ENCODE measurements at regions not wholly inside any gene's neighbourhood (a gene's known extent, or its start where the extent isn't known, plus 50 kb on each side); places are given as distances from the start of the nearest gene placed in this dataset.
A peak's percentile ranks its signal among the peaks of the same experiment; 100 is the strongest.

DNA sequence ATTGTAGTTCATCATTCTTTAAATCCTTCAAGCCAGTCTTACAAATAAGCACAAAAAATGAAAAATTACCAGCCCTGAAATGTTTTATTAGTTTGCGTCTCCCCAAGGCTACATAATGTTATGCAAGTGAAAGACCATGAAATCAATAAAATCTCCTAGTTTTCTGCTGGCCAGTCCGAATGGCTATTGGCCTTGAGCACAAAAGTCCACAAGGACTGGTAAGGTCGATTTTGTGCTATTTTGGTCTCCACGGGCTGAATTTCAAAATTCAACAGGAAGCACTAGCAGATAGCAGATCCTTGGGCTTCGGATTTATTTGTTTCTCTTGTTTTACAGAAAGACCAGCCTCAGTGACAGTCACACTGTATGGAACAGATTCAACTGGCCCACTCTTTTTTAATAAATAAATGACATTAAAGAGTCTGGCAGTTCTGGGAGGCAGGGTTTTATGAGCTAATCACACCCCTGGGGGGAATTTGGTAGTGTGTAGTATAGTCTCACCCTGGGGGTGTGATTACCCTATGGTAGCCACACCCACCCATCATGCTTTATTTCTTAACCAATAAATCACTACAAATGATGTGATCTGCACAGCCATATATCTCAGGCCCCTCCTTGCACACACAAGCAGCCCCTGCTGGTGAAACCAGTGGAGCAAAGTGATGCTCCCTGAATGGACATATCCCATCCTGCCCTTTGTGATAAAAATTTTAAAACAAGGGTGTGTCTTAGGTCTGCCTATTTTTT, 51.1 kb upstream of the TMEM33 start:
- DNase-seq (ENCODE audit: low read depth in 2 of 2): no peak

DNA sequence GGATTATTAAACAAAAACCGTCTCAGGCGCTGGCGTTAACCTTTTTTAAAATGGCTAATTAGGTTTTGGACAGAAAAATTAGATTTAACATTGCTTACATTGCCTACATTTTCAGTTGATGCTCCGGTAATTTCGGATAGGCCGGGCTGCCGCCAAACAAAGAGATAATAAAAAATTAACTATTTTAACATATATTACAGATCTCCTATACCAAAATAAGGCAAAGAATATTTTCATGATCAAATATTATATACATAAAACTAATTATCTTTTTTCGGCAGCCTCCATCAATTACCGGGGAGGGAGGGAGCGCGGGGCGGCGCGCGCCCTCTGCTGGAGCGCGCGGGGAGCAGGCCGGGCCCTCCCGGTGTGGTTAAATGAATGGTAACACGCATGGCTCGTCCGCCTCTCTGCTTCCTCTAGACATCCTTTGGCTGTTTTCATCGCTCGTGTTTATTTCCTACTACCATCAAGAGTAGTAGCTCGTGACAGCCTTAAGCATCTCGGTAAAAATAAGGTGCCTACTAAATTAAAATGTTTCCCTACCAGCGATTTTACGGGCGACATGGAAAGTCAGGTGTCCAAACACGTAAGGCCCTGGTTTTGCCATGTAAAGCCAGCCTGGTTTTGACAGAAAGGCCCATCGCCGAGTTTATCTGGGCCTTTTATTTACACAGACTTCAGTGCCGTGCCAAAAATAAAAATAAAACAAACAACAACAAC, 52.4 kb upstream of the TMEM33 start:
- DNase-seq (ENCODE audit: low read depth in 2 of 2): peak; percentile 13 to 47

DNA sequence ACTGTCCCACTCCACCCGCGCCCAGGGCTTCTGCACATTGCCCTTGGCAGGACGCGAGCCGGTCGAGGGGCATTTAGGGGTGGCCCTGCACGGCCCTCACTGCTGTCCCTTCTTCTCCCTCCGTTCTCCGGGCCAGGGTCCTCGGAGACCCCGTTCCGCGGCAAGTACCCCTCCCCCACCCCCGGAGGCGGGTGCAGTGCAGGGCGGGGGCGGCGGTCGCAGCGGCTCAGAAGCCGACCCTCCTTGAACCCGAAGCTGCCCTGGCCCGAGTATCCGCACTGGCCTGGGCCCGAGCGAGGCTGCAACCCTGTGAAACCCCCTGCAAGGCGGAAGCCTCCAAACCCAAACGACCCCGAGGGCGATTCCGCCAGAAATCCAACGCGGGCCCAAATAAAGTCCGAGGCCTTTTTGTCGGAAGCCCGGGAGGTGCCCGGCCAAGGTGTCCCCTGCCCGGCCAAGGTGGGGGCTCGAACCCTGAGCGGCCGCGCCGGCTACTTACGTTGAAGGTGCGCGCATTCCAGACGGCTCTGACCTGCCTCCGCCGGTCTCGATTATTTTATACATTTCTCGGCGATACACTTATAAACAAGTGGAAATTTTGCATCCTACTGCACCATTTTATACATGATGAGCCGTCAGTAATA, 53.1 kb upstream of the TMEM33 start:
- no peak for DNase-seq (ENCODE audit: low read depth in 2 of 2)

DNA sequence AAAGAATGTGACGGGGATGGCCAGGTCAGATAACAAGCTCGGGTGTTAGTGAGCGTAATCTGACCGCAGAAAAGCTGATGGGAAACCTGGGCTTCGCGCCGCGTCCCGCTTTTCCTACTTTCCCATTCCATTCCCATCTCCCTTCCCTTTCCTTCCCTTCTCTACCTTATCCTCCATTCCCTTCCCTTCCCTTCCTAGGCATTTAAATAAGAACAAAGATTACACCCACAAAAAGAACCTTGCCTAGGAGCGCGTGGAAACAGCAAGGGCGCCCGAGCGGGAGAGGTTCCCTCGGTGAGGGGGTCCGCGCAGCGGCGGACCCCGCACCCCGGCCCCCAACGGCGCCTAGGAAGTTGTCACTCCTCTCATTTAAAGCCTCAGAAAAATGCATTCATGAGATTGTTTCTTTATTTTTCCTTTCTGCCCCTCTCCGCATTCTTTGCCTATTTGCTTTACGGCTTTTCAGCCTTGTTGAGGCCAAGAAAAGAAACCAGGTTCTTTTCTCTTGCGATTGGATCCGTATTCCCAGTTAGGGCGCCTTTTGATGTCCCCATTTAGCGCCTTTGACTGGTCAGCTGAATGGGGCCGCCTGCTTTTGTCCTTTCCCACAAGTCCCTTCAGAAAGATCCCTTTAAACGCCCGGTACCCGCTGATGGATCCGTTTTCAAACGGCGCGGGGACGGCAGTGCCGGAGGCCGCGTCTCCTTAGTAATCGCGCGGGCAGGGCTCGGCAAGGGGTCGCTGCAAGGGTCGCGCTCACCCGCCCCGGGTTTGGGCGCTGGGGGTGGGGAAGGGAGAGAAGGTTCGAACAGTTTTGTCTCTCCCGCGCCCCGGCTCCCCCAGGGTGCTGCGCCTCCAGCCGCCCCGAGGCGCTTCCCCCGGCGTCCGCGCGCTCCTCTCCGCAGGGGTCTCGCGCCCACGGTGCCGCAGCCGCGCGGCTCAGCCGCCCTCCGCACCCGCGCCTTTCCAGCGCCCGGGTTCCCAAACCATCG, 54.1 kb upstream of the TMEM33 start:
- no peak for DNase-seq (ENCODE audit: low read depth in 2 of 2)

DNA sequence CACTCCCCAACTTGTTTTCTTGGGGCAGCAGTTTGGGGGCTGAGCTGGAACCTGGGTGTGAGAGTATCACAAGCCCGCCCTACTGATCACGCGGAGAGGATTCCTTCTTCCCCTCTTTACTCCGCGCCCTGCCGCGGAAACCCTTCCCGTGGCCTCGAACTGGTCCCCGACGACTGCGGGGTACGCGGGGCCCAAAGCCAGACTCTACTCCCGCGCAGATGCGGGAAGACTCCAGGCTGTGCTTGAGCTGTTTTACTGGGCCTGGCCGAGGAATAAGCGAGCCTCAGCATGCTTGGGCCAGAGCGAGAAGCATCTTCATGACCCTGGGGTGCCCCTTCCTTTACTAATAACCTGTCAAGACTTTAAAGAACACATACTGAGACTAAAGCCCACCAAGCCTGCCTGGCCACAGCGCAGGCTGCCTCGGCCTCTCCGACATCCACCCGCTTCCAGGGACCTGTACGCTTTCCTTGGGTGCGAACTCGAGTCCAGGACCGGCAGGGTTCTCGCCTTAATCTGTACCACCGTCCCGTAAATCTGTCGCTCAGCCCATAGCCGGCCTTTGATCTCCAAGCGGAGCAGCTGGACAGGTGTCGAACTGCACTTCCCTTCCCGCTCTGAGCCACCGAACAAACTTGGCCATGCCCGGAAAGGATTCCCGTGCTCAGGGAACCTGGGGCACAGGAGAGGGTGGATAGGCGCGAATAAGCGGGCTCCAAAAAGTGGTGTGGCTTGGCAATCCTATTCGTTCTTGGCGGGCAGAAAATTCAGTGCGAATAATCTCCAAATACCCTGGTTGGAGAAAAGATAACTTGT, 55.0 kb upstream of the TMEM33 start:
- no peak for DNase-seq (ENCODE audit: low read depth in 2 of 2)

DNA sequence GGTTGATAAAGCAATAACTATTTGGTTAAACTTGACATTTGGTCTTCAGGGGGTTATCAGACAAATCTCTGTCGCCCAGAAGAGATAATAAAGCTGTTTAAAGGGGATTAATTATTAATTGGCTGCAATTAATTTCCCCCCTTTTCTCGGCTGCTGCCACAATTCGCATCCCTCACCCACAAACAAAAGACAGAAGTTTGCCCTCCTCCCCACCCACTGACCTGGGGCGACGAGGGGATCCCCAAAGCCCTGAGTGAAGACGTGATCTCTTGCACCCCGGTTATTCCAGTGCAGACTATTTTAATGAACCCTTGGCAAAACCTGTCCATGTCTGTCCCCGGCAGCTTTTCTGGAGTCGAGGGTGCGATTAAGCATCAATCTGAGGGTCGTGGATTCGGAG, 55.7 kb upstream of the TMEM33 start:
- no peak for DNase-seq (ENCODE audit: low read depth in 2 of 2)

DNA sequence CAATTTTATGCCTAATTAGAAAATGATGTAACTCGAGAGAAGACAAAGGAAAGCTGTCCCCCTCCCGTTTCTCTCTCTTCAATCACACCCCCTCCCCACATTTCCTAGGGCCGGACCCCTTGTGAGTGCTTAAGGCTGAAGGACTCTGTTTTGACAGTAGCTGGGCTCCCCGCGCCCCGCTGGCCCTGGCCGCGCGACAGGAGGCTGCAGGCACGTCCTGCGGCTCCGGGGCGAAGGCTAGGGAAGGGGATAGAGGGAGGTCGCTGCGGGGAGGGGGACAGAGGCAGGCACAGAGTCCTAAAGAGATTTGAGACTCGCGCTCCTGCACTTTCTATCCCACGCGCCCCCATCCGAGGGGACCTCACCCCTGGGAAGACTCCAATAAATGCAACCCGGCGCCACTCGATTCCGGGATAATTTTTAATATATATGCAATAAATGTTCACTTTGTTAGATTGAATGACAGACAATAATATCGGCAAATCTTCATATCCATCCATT, 56.2 kb upstream of the TMEM33 start:
- no peak for DNase-seq (ENCODE audit: low read depth in 2 of 2)

DNA sequence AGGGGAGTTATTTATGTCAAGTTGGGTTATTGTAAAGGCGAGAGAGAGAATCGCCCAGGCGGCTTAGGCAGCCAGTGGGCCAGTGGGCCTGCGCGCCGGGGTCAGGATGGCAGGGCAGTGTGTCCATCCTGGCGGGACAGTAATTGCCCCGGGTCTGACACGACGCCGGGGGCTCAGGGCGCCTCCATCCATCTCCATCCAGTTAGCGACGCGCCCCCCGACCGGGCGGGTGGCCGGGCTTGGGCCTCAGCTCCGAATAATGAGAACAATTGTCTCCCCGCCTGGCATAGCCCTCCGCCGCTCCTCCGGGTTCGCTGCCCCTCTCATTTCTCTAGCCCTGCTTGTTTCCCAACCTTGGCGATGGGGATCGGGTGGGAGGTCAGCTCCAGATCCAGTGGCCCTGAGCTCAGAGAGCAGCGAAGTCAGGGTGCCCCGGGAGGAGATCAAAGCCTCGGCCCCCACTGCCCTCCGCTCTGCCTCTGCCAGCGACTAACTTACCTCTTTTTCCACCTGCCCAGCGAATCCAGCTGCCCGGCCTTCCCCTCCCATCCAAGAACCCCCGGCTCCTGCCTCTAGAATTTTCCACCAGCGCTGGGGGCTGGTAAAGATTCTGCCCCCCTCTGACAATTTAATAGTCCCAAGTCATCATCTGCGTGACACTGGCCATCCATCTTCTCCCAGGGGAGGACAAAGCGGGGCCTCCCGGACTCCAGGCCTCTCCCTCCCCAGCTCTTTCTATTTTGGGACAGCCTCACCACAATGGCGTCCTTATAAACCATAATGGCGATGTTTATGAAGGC, 56.9 kb upstream of the TMEM33 start:
- DNase-seq (ENCODE audit: low read depth in 2 of 2): no peak

DNA sequence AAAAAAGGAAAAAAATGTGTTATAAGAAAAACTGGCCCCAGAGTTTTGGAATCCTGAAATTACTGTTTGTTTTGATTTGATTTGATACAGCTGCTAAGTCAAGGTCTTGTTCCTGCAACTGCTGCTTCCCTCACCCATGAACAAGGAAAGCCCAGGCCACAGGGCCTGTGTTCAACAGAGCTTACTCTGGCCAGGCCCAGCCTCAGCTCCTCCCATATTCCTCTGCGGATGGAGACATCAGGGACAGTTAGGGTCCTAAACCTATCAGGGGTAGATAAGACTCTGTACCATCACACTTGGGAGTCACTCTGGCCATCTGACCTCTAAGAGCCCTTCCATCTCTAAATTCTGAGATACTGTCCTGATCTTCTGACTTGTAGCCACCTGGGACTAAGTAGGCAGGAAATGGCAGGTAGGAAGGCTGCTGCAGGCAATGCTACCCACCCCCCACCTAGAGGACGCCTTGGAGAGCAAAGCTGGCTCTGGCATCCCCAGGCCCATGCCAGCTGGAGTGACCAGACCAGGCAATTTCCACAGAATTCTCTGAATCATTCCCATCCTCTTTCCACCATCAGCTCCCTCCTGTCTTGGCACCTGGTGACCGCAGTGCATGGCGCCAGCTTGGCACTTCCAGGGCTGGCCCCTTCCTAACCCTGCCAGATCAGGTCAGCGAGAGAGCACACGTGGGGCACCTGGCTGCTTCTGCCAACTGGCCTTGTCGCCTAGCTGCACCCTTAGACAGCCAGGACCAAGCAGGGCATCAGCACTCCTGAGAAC, 58.0 kb upstream of the TMEM33 start:
- no peak for DNase-seq (ENCODE audit: low read depth in 2 of 2)

DNA sequence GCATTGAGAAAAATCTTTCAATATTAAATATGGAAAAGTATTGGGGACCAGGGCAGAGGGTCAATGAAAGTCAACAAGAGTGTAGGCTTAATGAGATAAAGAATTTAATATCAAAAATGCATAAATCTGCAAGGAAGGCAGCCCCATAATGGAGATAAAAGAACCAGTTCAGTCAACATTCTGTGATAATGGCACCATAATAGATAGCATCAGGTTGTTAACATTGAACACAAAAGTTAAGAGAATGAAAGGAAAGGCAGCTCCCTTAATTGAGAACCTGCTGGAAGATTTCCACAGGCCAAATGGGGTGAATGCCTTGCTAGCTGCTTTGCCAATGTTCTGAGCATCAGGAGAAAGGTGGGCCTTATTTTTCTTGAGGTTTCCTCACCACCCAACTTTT, 60.4 kb upstream of the TMEM33 start:
- DNase-seq (ENCODE audit: low read depth in 2 of 2): no peak

DNA sequence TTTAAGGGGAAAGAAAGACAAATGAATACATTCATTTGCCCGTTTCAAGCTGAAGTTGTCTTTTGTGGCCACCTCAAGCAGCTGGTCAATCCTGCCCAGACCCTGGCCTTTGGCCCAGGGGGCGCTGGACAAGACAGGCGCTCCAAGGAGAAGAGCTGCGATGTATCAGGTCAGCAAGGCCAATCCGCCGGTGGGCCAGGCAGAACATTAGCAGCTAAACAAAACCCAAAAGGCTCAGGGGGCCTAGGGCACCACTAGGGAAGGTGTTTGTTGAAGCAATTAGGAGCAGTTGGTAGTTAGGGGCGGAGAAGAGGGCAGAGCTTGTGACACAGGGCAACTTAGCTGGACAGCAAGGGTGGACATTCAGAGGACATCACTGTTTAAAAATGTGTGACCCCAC, 60.8 kb upstream of the TMEM33 start:
- no peak for DNase-seq (ENCODE audit: low read depth in 2 of 2)

DNA sequence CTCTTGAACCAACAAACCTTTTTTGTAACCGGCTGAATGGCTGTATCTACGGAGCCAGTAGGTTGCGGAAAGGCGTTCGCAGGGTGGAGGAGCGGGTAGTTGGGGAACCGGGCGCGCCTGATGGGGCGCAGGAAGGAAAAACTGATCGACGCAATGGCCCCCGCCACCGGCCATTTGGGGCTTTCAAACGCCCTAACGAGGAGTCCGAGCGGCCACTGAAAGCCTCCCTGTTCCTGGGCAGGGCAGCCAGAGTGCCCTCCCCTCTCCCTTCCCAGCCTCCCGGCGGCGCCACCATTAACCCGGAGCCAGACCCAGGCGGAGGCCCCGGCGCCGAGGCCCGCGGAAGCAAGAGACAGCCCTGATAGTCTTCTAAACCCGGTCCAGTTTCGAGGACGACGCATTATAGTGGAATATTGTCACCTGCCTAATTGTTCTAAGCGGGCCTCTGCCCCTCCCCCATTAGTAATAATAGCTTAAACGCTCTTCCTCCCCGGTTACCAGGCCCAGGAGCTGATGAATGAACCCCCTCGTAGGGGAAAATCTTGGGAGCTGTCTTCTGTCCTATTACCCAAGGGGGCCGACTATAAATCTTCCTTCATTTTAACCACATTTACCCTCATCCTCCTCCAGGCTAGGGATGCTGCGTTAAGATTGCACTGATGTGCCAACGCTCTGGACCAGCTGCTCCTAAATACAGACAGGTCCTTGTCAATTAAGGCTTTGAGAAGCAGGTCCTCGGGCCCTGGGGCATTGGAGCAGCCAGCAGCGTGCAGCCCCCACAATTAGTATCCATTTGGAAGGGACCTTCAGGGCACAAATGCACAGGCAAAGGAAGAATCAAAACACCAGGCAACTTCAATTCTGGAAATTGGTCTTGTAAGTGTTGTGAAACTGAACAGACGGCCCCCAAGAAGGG, 61.6 kb upstream of the TMEM33 start:
- no peak for DNase-seq (ENCODE audit: low read depth in 2 of 2)

DNA sequence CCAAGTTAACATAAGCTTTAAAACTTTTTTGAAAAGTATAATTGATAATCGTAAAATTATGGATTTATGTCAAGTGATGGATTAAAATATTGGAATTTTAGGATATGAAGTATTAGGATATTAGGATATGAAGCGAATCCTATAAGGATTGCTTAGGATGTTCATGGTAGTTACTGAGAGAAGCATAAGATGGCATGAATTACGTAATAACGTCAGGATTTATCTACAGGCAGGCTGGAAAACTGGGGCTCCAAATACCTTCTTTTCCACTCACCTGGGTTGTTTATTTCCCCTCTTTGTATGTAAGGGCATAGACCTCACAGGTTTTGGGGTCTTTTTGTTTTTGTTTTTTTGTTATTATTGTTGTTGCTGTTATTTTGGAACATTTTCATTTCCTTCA, 65.2 kb upstream of the TMEM33 start:
- DNase-seq (ENCODE audit: low read depth in 2 of 2): no peak

DNA sequence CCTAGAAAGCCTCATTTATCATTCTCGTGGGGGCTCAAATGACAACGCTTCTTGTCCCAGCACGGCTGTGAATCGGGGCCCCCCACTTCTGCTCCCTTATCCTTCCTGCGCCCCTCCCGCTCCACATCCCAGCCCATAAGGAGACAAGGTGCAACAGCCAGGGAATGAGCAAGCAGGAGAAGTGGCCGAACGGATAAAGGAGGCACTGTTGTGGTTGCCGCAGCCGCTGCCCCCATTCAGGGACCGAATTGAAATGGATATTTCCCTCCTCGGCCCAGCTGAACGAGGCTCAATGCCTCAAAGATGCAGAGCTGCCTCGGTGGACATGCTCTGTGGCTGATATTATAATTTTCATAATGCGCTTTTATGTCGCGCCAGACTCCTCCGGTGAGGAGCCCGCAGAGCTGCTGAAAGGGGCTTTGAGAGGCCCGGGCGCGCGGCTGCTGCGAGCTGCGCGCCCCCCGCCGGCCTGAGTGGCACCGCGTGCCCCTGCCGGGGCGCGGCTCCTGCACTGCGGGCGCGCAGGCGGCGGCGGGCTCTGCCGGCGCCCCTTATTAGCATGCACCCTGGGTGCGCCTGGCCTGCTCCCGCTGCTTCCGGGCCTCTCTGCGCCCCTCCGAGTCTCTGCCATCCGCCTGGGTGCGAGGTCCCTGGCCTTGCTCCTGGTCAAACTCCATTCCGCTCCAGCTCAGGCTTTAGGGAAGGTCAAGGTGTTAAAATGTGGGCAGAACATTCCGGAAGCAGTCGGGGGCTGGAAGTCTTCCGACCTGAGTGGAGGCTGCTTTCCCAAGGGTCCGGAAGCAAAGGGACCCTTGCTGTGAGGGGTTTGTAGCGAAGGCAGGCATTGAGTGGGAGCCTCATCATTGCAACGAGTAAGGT, 68.2 kb upstream of the TMEM33 start:
- no peak for DNase-seq (ENCODE audit: low read depth in 2 of 2)

DNA sequence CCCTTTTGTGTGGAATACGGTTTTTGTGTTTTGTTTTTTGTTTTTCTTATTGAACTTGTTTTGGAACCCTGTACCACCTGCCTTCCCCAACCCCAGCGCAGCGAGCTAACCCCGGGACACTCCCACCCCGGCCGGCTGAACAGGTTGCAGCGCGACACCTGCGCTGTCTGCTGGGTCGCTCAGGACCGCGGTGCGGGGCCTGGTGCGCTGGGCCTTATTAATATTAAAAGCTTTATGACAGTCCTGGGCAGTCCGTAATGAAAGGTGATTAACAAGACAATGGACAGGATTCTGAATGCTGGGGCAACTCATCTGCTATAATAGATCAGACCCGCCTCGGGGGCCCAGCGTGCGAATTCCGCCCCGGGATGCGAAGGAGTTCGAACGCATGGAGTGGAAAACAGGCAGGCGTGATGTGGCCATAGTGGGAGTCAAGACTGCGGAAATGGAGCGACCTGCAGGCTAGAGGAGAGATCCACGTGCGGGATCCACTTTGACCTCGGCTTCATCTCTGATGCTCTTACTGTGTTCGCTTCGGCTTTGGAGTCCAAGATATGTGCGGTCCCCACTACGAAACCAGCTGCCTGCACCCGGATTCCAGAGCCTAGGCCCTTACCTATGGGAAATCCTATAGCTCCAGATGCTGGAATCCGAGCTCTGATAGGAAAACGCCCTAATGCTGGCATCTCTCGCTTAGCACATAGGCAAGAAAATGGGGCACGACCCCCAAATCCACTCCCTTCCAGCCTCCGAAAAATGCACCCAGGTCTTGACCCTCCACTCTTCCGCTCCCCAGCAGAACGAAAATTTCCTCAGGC, 69.0 kb upstream of the TMEM33 start:
- DNase-seq (ENCODE audit: low read depth in 2 of 2): no peak

DNA sequence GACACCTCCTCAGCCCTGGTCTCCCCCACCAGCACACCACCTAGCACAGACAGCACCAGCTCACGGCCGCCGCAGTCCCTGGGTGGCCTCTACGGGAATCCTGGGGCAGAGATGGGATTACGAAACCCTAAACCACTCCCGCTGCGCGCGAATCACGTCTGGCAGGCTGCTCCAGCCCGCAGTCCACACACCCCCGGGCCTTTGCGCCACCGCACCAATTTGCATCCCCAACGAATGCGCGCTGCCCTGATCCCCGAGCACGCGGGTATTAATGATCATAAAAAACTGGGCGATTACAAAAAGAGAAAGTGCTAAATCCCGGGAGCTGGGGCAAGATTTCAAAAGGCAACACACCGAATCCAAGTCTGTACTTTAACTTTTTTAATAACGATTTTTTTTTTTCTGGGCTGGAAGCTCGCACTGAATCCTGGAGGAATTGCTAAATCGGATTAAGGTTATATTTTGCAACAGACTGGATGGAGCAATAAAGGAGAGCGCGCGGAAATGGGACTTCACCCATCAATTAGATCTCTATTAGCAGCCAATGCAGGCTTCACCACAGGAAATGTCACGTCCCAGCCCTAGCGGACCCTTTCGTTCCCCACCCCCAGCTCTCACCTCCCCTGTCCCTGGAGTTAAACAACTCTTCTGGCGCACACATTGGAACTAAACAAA, 69.8 kb upstream of the TMEM33 start:
- no peak for DNase-seq (ENCODE audit: low read depth in 2 of 2)
